ENCODE measurements at regions not wholly inside any gene's neighbourhood (a gene's known extent, or its start where the extent isn't known, plus 50 kb on each side); places are given as distances from the start of the nearest gene placed in this dataset.
"Not testable (repeated sequence)": the region's sequence is repeated elsewhere in the genome, so short reads cannot be mapped to it uniquely, and the experiment has no call there.

- no peak for DNase-seq (ENCODE audit: low spot score)
Measured at GRCh38 chr2:207363761-207364290, 165.9 kb upstream of the CREB1 start.

GRCh38 chr2:207370646-207371045 lies 159.1 kb upstream of the CREB1 start:
- no peak for DNase-seq (ENCODE audit: low spot score)

GRCh38 chr2:207371877-207372276 lies 157.9 kb upstream of the CREB1 start:
- no peak for DNase-seq (ENCODE audit: low spot score)

- no peak for DNase-seq (ENCODE audit: low spot score)
Measured at GRCh38 chr2:207372483-207372882, 157.3 kb upstream of the CREB1 start.

GRCh38 chr2:207375207-207375875 lies 154.4 kb upstream of the CREB1 start:
- no peak for DNase-seq (ENCODE audit: low spot score)

GRCh38 chr2:207378620-207379019 lies 151.1 kb upstream of the CREB1 start:
- not testable (repeated sequence) for DNase-seq (ENCODE audit: low spot score)

GRCh38 chr2:207385076-207385475 lies 144.7 kb upstream of the CREB1 start:
- DNase-seq (ENCODE audit: low spot score) = no peak

GRCh38 chr2:207385903-207386302 lies 143.9 kb upstream of the CREB1 start:
- no peak for DNase-seq (ENCODE audit: low spot score)

GRCh38 chr2:207387001-207387571 lies 142.7 kb upstream of the CREB1 start:
- no peak for DNase-seq (ENCODE audit: low spot score)

GRCh38 chr2:207390302-207391095 lies 139.3 kb upstream of the CREB1 start:
- DNase-seq (ENCODE audit: low spot score) = no peak

GRCh38 chr2:207394203-207394781 lies 135.5 kb upstream of the CREB1 start:
- DNase-seq (ENCODE audit: low spot score) = no peak

- DNase-seq (ENCODE audit: low spot score) = no peak
Measured at GRCh38 chr2:207394812-207395534, 134.8 kb upstream of the CREB1 start.

- DNase-seq (ENCODE audit: low spot score) = no peak
Measured at GRCh38 chr2:207395535-207396251, 134.1 kb upstream of the CREB1 start.

GRCh38 chr2:207397917-207398655 lies 131.7 kb upstream of the CREB1 start:
- no peak for DNase-seq (ENCODE audit: low spot score)

- no peak for DNase-seq (ENCODE audit: low spot score)
Measured at GRCh38 chr2:207399301-207399700, 130.5 kb upstream of the CREB1 start.

GRCh38 chr2:207401338-207401737 lies 128.4 kb upstream of the CREB1 start:
- DNase-seq (ENCODE audit: low spot score) = no peak

GRCh38 chr2:207403141-207403540 lies 126.6 kb upstream of the CREB1 start:
- DNase-seq (ENCODE audit: low spot score) = no peak

- no peak for DNase-seq (ENCODE audit: low spot score)
Measured at GRCh38 chr2:207403950-207404349, 125.8 kb upstream of the CREB1 start.

GRCh38 chr2:207405150-207405549 lies 124.6 kb upstream of the CREB1 start:
- DNase-seq (ENCODE audit: low spot score) = no peak

- DNase-seq (ENCODE audit: low spot score) = peak; percentile 63
Measured at GRCh38 chr2:207408086-207408794, 121.5 kb upstream of the CREB1 start.
